GM12878 (cell line): ENCODE measurements at regions not wholly inside any gene's neighbourhood (a gene's known extent, or its start where the extent isn't known, plus 50 kb on each side); places are given as distances from the start of the nearest gene placed in this dataset.
A peak's percentile ranks its signal among the peaks of the same experiment; 100 is the strongest.

Source experiments
- ATF7 ChIP-seq: fragments of 450-650 bp; IDR thresholded peaks from 2 replicates; pipeline ENCODE4 v1.6.1; 2016; ENCODE audit warnings: low read depth, mild to moderate bottlenecking
- BCL11A ChIP-seq: IDR thresholded peaks from 2 replicates; pipeline ENCODE4 v1.6.1; 2011; ENCODE audit warnings: low read depth, low read length
- BHLHE40 ChIP-seq, 2 experiments: fragments of 450-650 bp in 1 of 2; IDR thresholded peaks; 2 replicates each; pipeline ENCODE4 v1.6.1; 2011 to 2017; ENCODE audit warnings: low read depth in 2 of 2, borderline replicate concordance in 1 of 2, improper control_type of control experiment in 1 of 2, low read length in 1 of 2, mild to moderate bottlenecking in 1 of 2
- CEBPB ChIP-seq, 2 experiments: fragments of 150-350 bp in 1 of 2; IDR thresholded peaks; 2 replicates each; pipeline ENCODE4 v1.6.1; 2012 to 2014; ENCODE audit warnings: low read depth in 2 of 2, low read length in 2 of 2, borderline replicate concordance in 1 of 2, inconsistent platforms in 1 of 2
- CREM ChIP-seq: IDR thresholded peaks from 2 replicates; pipeline ENCODE4 v1.6.1; 2014; ENCODE audit warnings: antibody characterized with exemption, low read depth
- HDGF ChIP-seq: fragments of 450-650 bp; IDR thresholded peaks from 2 replicates; pipeline ENCODE4 v1.6.1; 2016; ENCODE audit warnings: antibody characterized with exemption
- HSF1 ChIP-seq: fragments of 150-350 bp; IDR thresholded peaks from 2 replicates; pipeline ENCODE4 v1.6.1; 2014; ENCODE audit warnings: mild to moderate bottlenecking, low read depth, low read length
- IKZF1 ChIP-seq: fragments of 450-650 bp; conservative IDR thresholded peaks from 2 replicates; pipeline ENCODE4 v1.6.1; 2017; ENCODE audit warnings: antibody characterized with exemption, mild to moderate bottlenecking
- IRF4 ChIP-seq: IDR thresholded peaks from 2 replicates; pipeline ENCODE4 v1.6.1; 2011; ENCODE audit warnings: low read depth, low read length
- IRF5 ChIP-seq: fragments of 450-650 bp; IDR thresholded peaks from 2 replicates; pipeline ENCODE4 v1.6.1; 2017; ENCODE audit warnings: borderline replicate concordance
- MEF2B ChIP-seq: fragments of 450-650 bp; IDR thresholded peaks from 2 replicates; pipeline ENCODE4 v1.6.1; 2018; ENCODE audit warnings: mild to moderate bottlenecking, moderate library complexity; ENCODE audit not compliant: partially characterized antibody, poor library complexity, severe bottlenecking
- PAX5 ChIP-seq: IDR thresholded peaks from 2 replicates; pipeline ENCODE4 v1.6.1; 2011; ENCODE audit warnings: low read depth, low read length, borderline replicate concordance
- POLR2AphosphoS2 ChIP-seq: IDR thresholded peaks from 2 replicates; pipeline ENCODE4 v1.6.1; 2011; ENCODE audit warnings: low read depth, mild to moderate bottlenecking, low read length, improper control_type of control experiment, moderate library complexity
- STAT3 ChIP-seq: IDR thresholded peaks from 2 replicates; pipeline ENCODE4 v1.6.1; 2011; ENCODE audit warnings: low read depth, low read length, improper control_type of control experiment
- TCF7 ChIP-seq: IDR thresholded peaks from 2 replicates; pipeline ENCODE4 v1.6.1; 2014; ENCODE audit warnings: antibody characterized with exemption, borderline replicate concordance
- ZNF384 ChIP-seq: IDR thresholded peaks from 2 replicates; pipeline ENCODE4 v1.6.1; 2012; ENCODE audit warnings: low read depth, mild to moderate bottlenecking, low read length, improper control_type of control experiment, borderline replicate concordance
- TF ChIP-seq, protein P1 (sequence below): fragments of 150-350 bp; IDR thresholded peaks from 2 replicates; pipeline ENCODE4 v1.6.1; 2016; ENCODE audit warnings: low read depth, low read length
- TF ChIP-seq, protein P2 (sequence below): fragments of 450-650 bp; IDR thresholded peaks from 2 replicates; pipeline ENCODE4 v1.6.1; 2017; ENCODE audit warnings: mild to moderate bottlenecking, moderate library complexity
- TF ChIP-seq, protein P3 (sequence below): IDR thresholded peaks from 2 replicates; pipeline ENCODE4 v1.6.1; 2012; ENCODE audit warnings: low read length, inconsistent platforms

DNA sequence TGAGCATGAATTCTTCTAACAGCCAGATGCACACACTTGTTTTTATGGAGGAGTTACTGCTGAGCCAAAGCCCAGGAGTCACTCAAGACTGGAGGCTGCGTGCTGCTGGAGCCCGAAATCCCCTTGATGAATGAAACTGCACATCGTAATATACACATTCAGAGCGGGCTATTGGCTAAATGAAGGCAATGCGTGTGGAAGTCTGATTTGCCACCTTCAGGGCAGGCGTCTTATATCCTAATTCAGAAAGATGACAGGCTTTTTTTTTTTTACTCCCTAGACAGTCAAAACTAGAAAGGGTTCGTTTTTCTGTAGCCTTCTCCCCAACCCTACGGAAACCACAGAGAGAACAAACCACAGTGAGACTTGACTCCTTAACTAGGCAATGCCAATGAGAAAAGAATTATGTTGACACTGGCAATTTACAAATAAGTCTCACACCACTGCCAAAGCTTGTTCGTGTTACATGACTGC is 227.2 kb upstream of the KLF14 start (continued):
- TF ChIP-seq ATF7, result peak; percentile 89
- peak; percentile 93 for TF ChIP-seq BCL11A
- TF ChIP-seq, protein P1, sequence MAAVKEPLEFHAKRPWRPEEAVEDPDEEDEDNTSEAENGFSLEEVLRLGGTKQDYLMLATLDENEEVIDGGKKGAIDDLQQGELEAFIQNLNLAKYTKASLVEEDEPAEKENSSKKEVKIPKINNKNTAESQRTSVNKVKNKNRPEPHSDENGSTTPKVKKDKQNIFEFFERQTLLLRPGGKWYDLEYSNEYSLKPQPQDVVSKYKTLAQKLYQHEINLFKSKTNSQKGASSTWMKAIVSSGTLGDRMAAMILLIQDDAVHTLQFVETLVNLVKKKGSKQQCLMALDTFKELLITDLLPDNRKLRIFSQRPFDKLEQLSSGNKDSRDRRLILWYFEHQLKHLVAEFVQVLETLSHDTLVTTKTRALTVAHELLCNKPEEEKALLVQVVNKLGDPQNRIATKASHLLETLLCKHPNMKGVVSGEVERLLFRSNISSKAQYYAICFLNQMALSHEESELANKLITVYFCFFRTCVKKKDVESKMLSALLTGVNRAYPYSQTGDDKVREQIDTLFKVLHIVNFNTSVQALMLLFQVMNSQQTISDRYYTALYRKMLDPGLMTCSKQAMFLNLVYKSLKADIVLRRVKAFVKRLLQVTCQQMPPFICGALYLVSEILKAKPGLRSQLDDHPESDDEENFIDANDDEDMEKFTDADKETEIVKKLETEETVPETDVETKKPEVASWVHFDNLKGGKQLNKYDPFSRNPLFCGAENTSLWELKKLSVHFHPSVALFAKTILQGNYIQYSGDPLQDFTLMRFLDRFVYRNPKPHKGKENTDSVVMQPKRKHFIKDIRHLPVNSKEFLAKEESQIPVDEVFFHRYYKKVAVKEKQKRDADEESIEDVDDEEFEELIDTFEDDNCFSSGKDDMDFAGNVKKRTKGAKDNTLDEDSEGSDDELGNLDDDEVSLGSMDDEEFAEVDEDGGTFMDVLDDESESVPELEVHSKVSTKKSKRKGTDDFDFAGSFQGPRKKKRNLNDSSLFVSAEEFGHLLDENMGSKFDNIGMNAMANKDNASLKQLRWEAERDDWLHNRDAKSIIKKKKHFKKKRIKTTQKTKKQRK, result no peak
- peak; percentile 77; the same call in 1 of the 2 replicates for TF ChIP-seq STAT3
- TF ChIP-seq POLR2AphosphoS2, result peak; percentile 94; the same call in 1 of the 2 replicates
- no peak for TF ChIP-seq HSF1
- peak; percentile 94 for TF ChIP-seq IRF4
- TF ChIP-seq, protein P2, sequence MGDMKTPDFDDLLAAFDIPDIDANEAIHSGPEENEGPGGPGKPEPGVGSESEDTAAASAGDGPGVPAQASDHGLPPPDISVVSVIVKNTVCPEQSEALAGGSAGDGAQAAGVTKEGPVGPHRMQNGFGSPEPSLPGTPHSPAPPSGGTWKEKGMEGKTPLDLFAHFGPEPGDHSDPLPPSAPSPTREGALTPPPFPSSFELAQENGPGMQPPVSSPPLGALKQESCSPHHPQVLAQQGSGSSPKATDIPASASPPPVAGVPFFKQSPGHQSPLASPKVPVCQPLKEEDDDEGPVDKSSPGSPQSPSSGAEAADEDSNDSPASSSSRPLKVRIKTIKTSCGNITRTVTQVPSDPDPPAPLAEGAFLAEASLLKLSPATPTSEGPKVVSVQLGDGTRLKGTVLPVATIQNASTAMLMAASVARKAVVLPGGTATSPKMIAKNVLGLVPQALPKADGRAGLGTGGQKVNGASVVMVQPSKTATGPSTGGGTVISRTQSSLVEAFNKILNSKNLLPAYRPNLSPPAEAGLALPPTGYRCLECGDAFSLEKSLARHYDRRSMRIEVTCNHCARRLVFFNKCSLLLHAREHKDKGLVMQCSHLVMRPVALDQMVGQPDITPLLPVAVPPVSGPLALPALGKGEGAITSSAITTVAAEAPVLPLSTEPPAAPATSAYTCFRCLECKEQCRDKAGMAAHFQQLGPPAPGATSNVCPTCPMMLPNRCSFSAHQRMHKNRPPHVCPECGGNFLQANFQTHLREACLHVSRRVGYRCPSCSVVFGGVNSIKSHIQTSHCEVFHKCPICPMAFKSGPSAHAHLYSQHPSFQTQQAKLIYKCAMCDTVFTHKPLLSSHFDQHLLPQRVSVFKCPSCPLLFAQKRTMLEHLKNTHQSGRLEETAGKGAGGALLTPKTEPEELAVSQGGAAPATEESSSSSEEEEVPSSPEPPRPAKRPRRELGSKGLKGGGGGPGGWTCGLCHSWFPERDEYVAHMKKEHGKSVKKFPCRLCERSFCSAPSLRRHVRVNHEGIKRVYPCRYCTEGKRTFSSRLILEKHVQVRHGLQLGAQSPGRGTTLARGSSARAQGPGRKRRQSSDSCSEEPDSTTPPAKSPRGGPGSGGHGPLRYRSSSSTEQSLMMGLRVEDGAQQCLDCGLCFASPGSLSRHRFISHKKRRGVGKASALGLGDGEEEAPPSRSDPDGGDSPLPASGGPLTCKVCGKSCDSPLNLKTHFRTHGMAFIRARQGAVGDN, result peak; percentile 78
- peak; percentile 97 for TF ChIP-seq ZNF384
- TF ChIP-seq HDGF, result no peak
- TF ChIP-seq IRF5, result no peak
- TF ChIP-seq TCF7, result peak; percentile 72; the same call in 1 of the 2 replicates
- peak; percentile 72 to 83 for TF ChIP-seq BHLHE40 (IDR thresholded peaks at IDR 0.05; ENCODE audit: borderline replicate concordance in 1 of 2, low read depth in 2 of 2, low read length in 1 of 2)
- TF ChIP-seq MEF2B, result peak; percentile 70
- 0 out of 4 replicates have a peak, but pooled peaks of 1 of the 2 experiments have one; percentile 24 for TF ChIP-seq CEBPB (IDR thresholded peaks at IDR 0.05; ENCODE audit: borderline replicate concordance in 1 of 2, low read depth in 2 of 2, low read length in 2 of 2)
- peak; percentile 89 for TF ChIP-seq IKZF1
- peak; percentile 75 for TF ChIP-seq CREM
- TF ChIP-seq PAX5, result peak; percentile 80; the same call in 1 of the 2 replicates
- TF ChIP-seq, protein P3, sequence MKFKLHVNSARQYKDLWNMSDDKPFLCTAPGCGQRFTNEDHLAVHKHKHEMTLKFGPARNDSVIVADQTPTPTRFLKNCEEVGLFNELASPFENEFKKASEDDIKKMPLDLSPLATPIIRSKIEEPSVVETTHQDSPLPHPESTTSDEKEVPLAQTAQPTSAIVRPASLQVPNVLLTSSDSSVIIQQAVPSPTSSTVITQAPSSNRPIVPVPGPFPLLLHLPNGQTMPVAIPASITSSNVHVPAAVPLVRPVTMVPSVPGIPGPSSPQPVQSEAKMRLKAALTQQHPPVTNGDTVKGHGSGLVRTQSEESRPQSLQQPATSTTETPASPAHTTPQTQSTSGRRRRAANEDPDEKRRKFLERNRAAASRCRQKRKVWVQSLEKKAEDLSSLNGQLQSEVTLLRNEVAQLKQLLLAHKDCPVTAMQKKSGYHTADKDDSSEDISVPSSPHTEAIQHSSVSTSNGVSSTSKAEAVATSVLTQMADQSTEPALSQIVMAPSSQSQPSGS, result peak; percentile 90
